ENCODE measurements at regions not wholly inside any gene's neighbourhood (a gene's known extent, or its start where the extent isn't known, plus 50 kb on each side); places are given as distances from the start of the nearest gene placed in this dataset.
A peak's percentile ranks its signal among the peaks of the same experiment; 100 is the strongest.
"Not testable (repeated sequence)": the region's sequence is repeated elsewhere in the genome, so short reads cannot be mapped to it uniquely, and the experiment has no call there.

GRCh38 chr20:29427201-29428060, 1830.0 kb upstream of the DEFB115 start:
- no peak for DNase-seq

- DNase-seq, result no peak
These were observed 1826.9 kb upstream of the DEFB115 start for GRCh38 chr20:29430531-29430930.

GRCh38 chr20:29440721-29441120, 1816.7 kb upstream of the DEFB115 start:
- not testable (repeated sequence) for DNase-seq

GRCh38 chr20:29443206-29443781, 1814.2 kb upstream of the DEFB115 start:
- peak; percentile 21 to 61 (median 48) for DNase-seq

GRCh38 chr20:29443819-29444218, 1813.6 kb upstream of the DEFB115 start:
- no peak for DNase-seq

- peak in 3 of 4 experiments; percentile 36 to 62 (median 55) for DNase-seq
These were observed 1812.2 kb upstream of the DEFB115 start for GRCh38 chr20:29445050-29445907.

- not testable (repeated sequence) for DNase-seq
These were observed 1809.7 kb upstream of the DEFB115 start for GRCh38 chr20:29447517-29448484.

- no peak for DNase-seq
These were observed 1808.5 kb upstream of the DEFB115 start for GRCh38 chr20:29448806-29449470.

- no peak for DNase-seq
These were observed 1805.3 kb upstream of the DEFB115 start for GRCh38 chr20:29452186-29452585.

GRCh38 chr20:29456987-29457693, 1800.3 kb upstream of the DEFB115 start:
- DNase-seq, result not testable (repeated sequence)

GRCh38 chr20:29472606-29473005, 1784.9 kb upstream of the DEFB115 start:
- DNase-seq, result no peak

GRCh38 chr20:29492840-29493239, 1764.6 kb upstream of the DEFB115 start:
- not testable (repeated sequence) for DNase-seq

GRCh38 chr20:29496767-29497166, 1760.7 kb upstream of the DEFB115 start:
- not testable (repeated sequence) for DNase-seq

- DNase-seq, result peak in 2 of 4 experiments; percentile 8 to 25
These were observed 1760.2 kb upstream of the DEFB115 start for GRCh38 chr20:29497261-29497671.

GRCh38 chr20:29497684-29498083, 1759.8 kb upstream of the DEFB115 start:
- not testable (repeated sequence) for DNase-seq

GRCh38 chr20:29500738-29501137, 1756.7 kb upstream of the DEFB115 start:
- DNase-seq, result not testable (repeated sequence)

- not testable (repeated sequence) for DNase-seq
These were observed 1742.8 kb upstream of the DEFB115 start for GRCh38 chr20:29514634-29515033.

GRCh38 chr20:29516847-29517246, 1740.6 kb upstream of the DEFB115 start:
- not testable (repeated sequence) for DNase-seq

- DNase-seq, result peak in 2 of 4 experiments; percentile 7 to 46
These were observed 1737.7 kb upstream of the DEFB115 start for GRCh38 chr20:29519610-29520241.

All from suppressor macrophage (primary cell).